SJSA1 (cell line): ENCODE measurements at regions not wholly inside any gene's neighbourhood (a gene's known extent, or its start where the extent isn't known, plus 50 kb on each side); places are given as distances from the start of the nearest gene placed in this dataset.

Experiments used
- DNase-seq, 2 experiments: peaks; one replicate each; pipeline ENCODE4 v3.0.0-alpha.2; 2015 to 2020; ENCODE audit warnings: low spot score in 2 of 2, low read depth in 1 of 2
- H3K27ac ChIP-seq: fragments of 250-450 bp; sonication (Bioruptor Pico); 2 replicates; pipeline ENCODE4 v1.5.1; 2020; ENCODE audit warnings: mild to moderate bottlenecking, moderate library complexity
- H3K27me3 ChIP-seq: fragments of 250-450 bp; sonication (Bioruptor Pico); replicated peaks from 2 replicates; pipeline ENCODE4 v1.5.1; 2020; ENCODE audit warnings: mild to moderate bottlenecking, moderate library complexity
- H3K36me3 ChIP-seq: fragments of 250-450 bp; sonication (Bioruptor Pico); 2 replicates; pipeline ENCODE4 v1.5.1; 2020; ENCODE audit warnings: mild to moderate bottlenecking
- H3K4me1 ChIP-seq: fragments of 250-450 bp; sonication (Bioruptor Pico); replicated peaks from 2 replicates; pipeline ENCODE4 v1.6.1; 2021; ENCODE audit warnings: mild to moderate bottlenecking
- H3K4me3 ChIP-seq: fragments of 250-450 bp; sonication (Bioruptor Pico); 2 replicates; pipeline ENCODE4 v1.5.1; 2020; ENCODE audit warnings: mild to moderate bottlenecking
- H3K9me3 ChIP-seq: fragments of 250-450 bp; sonication (Bioruptor Pico); replicated peaks from 2 replicates; pipeline ENCODE4 v1.5.1; 2020; ENCODE audit warnings: mild to moderate bottlenecking

GRCh38 chr6:220721-221475 lies 71.4 kb upstream of the DUSP22 start:
- Histone ChIP-seq H3K4me3 (no peak overlapping the region), H3K9me3 (no peaks in the 10 kb centered on the region), H3K27ac (no peak overlapping the region), H3K27me3 (peaks cover 6% of the 10 kb centered on the region; the same call in 1 of the 2 replicates), H3K4me1 (peaks cover 11% of the 10 kb centered on the region), H3K36me3 (no peaks in the 10 kb centered on the region)
- no peak for DNase-seq

GRCh38 chr6:221531-222349 lies 70.5 kb upstream of the DUSP22 start:
- peaks cover 6% of the 10 kb centered on the region; the same call in 1 of the 2 replicates for H3K27me3 ChIP-seq
- no peak overlapping the region for H3K4me3 ChIP-seq
- H3K27ac ChIP-seq: no peak overlapping the region
- H3K4me1 ChIP-seq: peaks cover 11% of the 10 kb centered on the region
- H3K9me3 ChIP-seq: no peaks in the 10 kb centered on the region
- no peaks in the 10 kb centered on the region for H3K36me3 ChIP-seq
- DNase-seq: no peak

GRCh38 chr6:222468-222867 lies 69.8 kb upstream of the DUSP22 start:
- DNase-seq: no peak
- Histone ChIP-seq H3K4me3 (no peak overlapping the region), H3K27ac (no peak overlapping the region), H3K27me3 (peaks cover 6% of the 10 kb centered on the region; the same call in 1 of the 2 replicates), H3K9me3 (no peaks in the 10 kb centered on the region), H3K36me3 (no peaks in the 10 kb centered on the region), H3K4me1 (peaks cover 11% of the 10 kb centered on the region)

GRCh38 chr6:223136-223535 lies 69.2 kb upstream of the DUSP22 start:
- Histone ChIP-seq H3K4me1 (peaks cover 11% of the 10 kb centered on the region), H3K27ac (no peak overlapping the region), H3K27me3 (peaks cover 6% of the 10 kb centered on the region; the same call in 1 of the 2 replicates), H3K36me3 (no peaks in the 10 kb centered on the region), H3K9me3 (no peaks in the 10 kb centered on the region), H3K4me3 (no peak overlapping the region)
- no peak for DNase-seq

GRCh38 chr6:223763-224162 lies 68.5 kb upstream of the DUSP22 start:
- Histone ChIP-seq H3K36me3 (no peaks in the 10 kb centered on the region), H3K4me1 (peaks cover 11% of the 10 kb centered on the region), H3K27ac (no peak overlapping the region), H3K9me3 (no peaks in the 10 kb centered on the region), H3K27me3 (peaks cover 6% of the 10 kb centered on the region; the same call in 1 of the 2 replicates), H3K4me3 (no peak overlapping the region)
- DNase-seq: no peak

GRCh38 chr6:224350-224749 lies 67.9 kb upstream of the DUSP22 start:
- Histone ChIP-seq H3K9me3 (no peaks in the 10 kb centered on the region), H3K27ac (no peak overlapping the region), H3K4me1 (peaks cover 11% of the 10 kb centered on the region), H3K36me3 (no peaks in the 10 kb centered on the region), H3K4me3 (no peak overlapping the region), H3K27me3 (peaks cover 6% of the 10 kb centered on the region; the same call in 1 of the 2 replicates)
- no peak for DNase-seq

- Histone ChIP-seq H3K27me3 (peaks cover 6% of the 10 kb centered on the region; the same call in 1 of the 2 replicates), H3K4me1 (peaks cover 11% of the 10 kb centered on the region), H3K9me3 (no peaks in the 10 kb centered on the region), H3K27ac (no peak overlapping the region), H3K36me3 (no peaks in the 10 kb centered on the region), H3K4me3 (no peak overlapping the region)
- DNase-seq: no peak
Measured at GRCh38 chr6:225121-225721, 67.1 kb upstream of the DUSP22 start.

- no peaks in the 10 kb centered on the region for H3K9me3 ChIP-seq
- H3K27me3 ChIP-seq: peaks cover 6% of the 10 kb centered on the region; the same call in 1 of the 2 replicates
- H3K27ac ChIP-seq: no peak overlapping the region
- H3K4me3 ChIP-seq: no peak overlapping the region
- H3K4me1 ChIP-seq: peaks cover 11% of the 10 kb centered on the region
- no peak for DNase-seq
- H3K36me3 ChIP-seq: no peaks in the 10 kb centered on the region
Measured at GRCh38 chr6:225907-226306, 66.4 kb upstream of the DUSP22 start.

- no peak overlapping the region for H3K27ac ChIP-seq
- no peaks in the 10 kb centered on the region for H3K9me3 ChIP-seq
- no peak overlapping the region for H3K4me3 ChIP-seq
- H3K36me3 ChIP-seq: no peaks in the 10 kb centered on the region
- peaks cover 5% of the 10 kb centered on the region for H3K4me1 ChIP-seq
- no peak for DNase-seq
- peaks cover 1% of the 10 kb centered on the region; the same call in 1 of the 2 replicates for H3K27me3 ChIP-seq
Measured at GRCh38 chr6:226516-227073, 65.7 kb upstream of the DUSP22 start.

GRCh38 chr6:227074-227782 lies 65.1 kb upstream of the DUSP22 start:
- no peaks in the 10 kb centered on the region for H3K4me1 ChIP-seq
- no peaks in the 10 kb centered on the region for H3K9me3 ChIP-seq
- H3K36me3 ChIP-seq: no peaks in the 10 kb centered on the region
- no peak overlapping the region for H3K4me3 ChIP-seq
- H3K27me3 ChIP-seq: no peaks in the 10 kb centered on the region
- H3K27ac ChIP-seq: no peak overlapping the region
- DNase-seq: no peak

- DNase-seq: no peak
- Histone ChIP-seq H3K27ac (no peak overlapping the region), H3K4me3 (no peak overlapping the region), H3K27me3 (no peaks in the 10 kb centered on the region), H3K36me3 (no peaks in the 10 kb centered on the region), H3K4me1 (no peaks in the 10 kb centered on the region), H3K9me3 (no peaks in the 10 kb centered on the region)
Measured at GRCh38 chr6:227812-228338, 64.4 kb upstream of the DUSP22 start.

GRCh38 chr6:228881-229651 lies 63.2 kb upstream of the DUSP22 start:
- Histone ChIP-seq H3K9me3 (no peaks in the 10 kb centered on the region), H3K36me3 (no peaks in the 10 kb centered on the region), H3K27me3 (no peaks in the 10 kb centered on the region), H3K4me1 (no peaks in the 10 kb centered on the region), H3K27ac (no peak overlapping the region), H3K4me3 (no peak overlapping the region)
- DNase-seq: no peak
